ENCODE measurements at regions not wholly inside any gene's neighbourhood (a gene's known extent, or its start where the extent isn't known, plus 50 kb on each side); places are given as distances from the start of the nearest gene placed in this dataset.

DNA sequence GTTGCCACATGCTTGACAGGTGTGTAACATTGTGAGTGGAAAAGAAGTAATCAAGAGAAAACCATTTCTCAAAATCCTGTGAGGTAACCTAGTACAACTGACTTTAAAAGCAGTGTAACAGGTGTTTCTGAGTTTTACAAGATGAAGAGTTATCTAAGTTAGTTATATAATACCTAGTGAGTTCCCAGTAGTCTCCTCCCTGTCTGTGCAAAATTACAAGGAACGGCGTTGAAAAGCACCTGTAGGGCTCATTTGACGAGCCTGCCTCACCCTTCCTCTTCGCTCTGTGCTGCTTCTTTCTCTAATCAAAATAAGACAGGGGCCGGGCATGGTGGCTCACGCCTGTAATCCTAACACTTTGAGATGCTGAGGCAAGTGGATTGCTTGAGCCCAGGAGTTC, 132.9 kb upstream of the SLC30A5 start:
- no peak for ATAC-seq
- Mint-ChIP-seq H3K27ac (no peak overlapping the region), H3K4me1 (no peaks in the 10 kb centered on the region)

DNA sequence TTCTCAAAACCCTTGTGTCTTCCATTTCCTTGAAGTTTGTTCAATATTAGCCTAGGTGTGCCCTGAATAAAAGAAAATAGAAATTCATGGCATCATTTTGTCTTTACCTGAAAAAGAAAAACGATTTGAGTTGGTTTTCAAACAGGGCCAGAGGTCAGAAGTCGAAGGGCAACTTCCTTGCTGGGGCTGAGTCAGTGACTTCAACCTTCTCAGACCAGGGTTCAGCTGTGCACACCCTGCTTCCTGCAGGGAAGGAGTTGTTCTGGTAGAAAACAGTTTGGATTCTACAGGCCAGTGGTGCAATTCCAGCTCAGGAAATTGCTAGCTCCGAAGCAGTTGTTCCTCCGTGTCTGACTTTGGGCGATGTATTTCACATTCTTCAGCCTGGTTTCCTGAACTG, 132.1 kb upstream of the SLC30A5 start:
- peaks cover 5% of the 10 kb centered on the region for H3K27me3 Mint-ChIP-seq
- ATAC-seq (no peak), DNase-seq (no peak)
- no peaks in the 10 kb centered on the region for H3K36me3 Mint-ChIP-seq (ENCODE audit: low read depth)
- H3K4me3 Mint-ChIP-seq, result no peak overlapping the region
- no peaks in the 10 kb centered on the region for H3K4me1 Mint-ChIP-seq
- no peaks in the 10 kb centered on the region for H3K9me3 ChIP-seq (ENCODE audit: control insufficient read depth, low read length, poor library complexity, severe bottlenecking)
- H3K27ac Mint-ChIP-seq, result no peak overlapping the region

More for the DNA sequence above, 132.9 kb upstream of the SLC30A5 start:
- Mint-ChIP-seq H3K4me3 (no peak overlapping the region), H3K36me3 (ENCODE audit: low read depth) (no peaks in the 10 kb centered on the region), H3K27me3 (peaks cover 5% of the 10 kb centered on the region)
- DNase-seq, result no peak
- no peaks in the 10 kb centered on the region for H3K9me3 ChIP-seq (ENCODE audit: control insufficient read depth, low read length, poor library complexity, severe bottlenecking)

DNA sequence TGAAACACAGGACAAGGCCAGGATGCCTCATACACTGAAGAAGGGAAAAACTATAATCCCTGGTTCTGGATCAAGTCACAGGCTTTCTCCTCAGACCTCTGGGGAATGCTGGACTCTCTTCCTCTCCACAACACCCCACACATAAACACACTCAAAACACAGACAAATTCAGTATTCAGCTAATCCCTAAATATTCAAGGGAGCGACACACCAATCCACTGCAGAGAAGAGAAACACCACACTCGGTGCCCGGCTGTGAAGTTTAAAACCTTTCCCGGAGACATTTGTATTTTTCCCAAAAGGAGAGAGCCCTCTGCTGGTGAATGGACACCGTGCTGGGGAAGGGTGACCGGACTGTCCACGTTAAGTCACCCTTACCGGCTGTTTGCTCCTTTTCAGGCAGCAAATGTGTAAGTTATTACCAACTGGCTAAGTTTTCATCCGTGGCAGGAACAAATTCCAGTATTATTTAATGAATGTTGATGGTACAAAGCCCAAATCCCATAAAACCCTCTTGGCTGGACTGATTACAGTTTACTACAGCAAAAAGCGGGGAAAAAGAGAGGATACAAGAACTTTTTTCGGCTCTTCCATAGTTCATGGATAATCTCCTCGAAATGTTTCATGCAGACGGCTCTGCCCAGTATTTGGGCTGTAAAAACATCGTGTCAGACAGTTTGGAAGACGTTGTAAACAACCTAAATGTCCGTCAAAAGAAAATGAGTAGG, 130.9 kb upstream of the SLC30A5 start:
- no peak for DNase-seq
- Mint-ChIP-seq H3K4me1 (no peaks in the 10 kb centered on the region), H3K27ac (no peak overlapping the region), H3K27me3 (no peaks in the 10 kb centered on the region), H3K36me3 (ENCODE audit: low read depth) (no peaks in the 10 kb centered on the region), H3K4me3 (no peak overlapping the region)
- no peak for ATAC-seq
- H3K9me3 ChIP-seq (ENCODE audit: control insufficient read depth, low read length, poor library complexity, severe bottlenecking), result no peaks in the 10 kb centered on the region

DNA sequence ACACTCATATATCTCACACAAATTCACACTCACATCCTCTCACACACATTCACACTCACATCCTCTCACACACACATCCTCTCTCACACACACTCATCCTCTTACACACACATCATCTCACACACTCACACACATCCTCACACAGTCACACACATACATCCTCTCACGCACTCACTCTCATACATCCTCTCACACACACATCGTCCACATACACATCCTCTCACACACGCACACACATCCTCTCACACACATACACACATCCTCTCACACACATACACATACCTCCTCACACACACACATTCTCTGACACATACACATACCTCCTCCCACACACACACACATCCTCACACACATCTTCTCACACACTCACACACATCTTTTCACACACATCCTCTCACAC, 129.1 kb upstream of the SLC30A5 start:
- Mint-ChIP-seq H3K4me1 (no peaks in the 10 kb centered on the region), H3K27me3 (no peaks in the 10 kb centered on the region), H3K4me3 (no peak overlapping the region), H3K36me3 (ENCODE audit: low read depth) (no peaks in the 10 kb centered on the region), H3K27ac (no peak overlapping the region)
- DNase-seq (no peak), ATAC-seq (no peak)
- H3K9me3 ChIP-seq (ENCODE audit: control insufficient read depth, low read length, poor library complexity, severe bottlenecking), result no peaks in the 10 kb centered on the region

DNA sequence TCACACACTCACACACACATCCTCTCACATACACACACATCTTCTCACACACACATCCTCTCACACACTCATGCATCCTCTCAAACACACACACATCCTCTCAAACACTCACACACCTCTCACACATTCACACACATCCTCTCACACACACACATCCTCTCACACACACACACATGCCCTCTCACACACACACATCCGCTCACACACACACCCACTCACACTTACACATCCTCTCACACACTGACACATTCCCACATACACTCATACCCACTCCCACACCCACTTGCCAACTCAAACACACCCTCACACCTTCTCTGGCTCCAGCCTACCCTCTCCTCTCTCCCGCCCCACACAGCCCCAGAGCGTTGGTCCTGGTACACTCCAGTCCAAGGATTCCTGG, 127.9 kb upstream of the SLC30A5 start:
- Mint-ChIP-seq H3K27ac (no peak overlapping the region), H3K36me3 (ENCODE audit: low read depth) (no peaks in the 10 kb centered on the region), H3K4me3 (no peak overlapping the region), H3K27me3 (peaks cover 6% of the 10 kb centered on the region), H3K4me1 (no peaks in the 10 kb centered on the region)
- no peak for DNase-seq
- H3K9me3 ChIP-seq (ENCODE audit: control insufficient read depth, low read length, poor library complexity, severe bottlenecking), result no peaks in the 10 kb centered on the region
- no peak for ATAC-seq

DNA sequence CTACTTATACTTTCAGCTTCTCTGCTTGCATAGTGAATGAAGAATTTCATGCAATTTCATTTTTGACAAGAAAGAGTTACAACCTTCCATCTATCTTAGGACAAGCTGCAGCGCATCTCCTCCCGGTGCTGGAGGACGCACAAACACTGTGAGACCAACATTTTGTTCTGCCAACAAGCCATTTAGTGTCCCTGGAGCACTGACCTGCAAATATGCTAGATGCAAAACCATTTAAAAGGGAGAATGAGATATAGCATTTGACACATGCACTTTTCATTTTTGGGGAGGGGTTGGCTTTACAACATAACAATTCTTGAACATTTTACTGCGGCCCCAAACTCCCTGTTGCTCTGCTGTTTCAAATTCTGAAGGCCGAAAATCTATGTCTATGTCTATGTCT, 127.2 kb upstream of the SLC30A5 start:
- Mint-ChIP-seq H3K4me3 (no peak overlapping the region), H3K27ac (no peak overlapping the region), H3K27me3 (peaks cover 12% of the 10 kb centered on the region), H3K36me3 (ENCODE audit: low read depth) (no peaks in the 10 kb centered on the region), H3K4me1 (peaks cover 2% of the 10 kb centered on the region)
- no peak for ATAC-seq
- H3K9me3 ChIP-seq (ENCODE audit: control insufficient read depth, low read length, poor library complexity, severe bottlenecking), result no peaks in the 10 kb centered on the region
- DNase-seq, result no peak

DNA sequence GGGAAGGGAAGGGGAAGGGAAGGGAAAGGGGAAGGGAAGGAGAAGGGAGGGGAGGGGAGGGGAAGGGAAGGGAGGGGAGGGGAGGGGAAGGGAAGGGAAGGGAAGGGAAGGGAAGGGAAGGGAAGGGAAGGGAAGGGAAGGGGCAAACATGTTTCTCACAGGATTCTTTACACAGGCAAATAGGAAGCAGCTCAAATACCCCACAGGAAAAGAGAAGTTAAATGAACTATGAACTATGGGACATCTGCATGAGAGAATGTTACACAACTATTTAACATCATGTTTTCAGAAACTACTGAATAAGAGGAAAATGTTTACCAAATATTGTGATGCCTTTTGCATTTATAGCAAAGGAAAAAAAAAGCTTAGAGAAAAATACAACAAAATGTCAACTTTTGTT, 125.4 kb upstream of the SLC30A5 start:
- peaks cover 18% of the 10 kb centered on the region for H3K27me3 Mint-ChIP-seq
- H3K4me1 Mint-ChIP-seq, result peaks cover 2% of the 10 kb centered on the region
- DNase-seq (no peak), ATAC-seq (no peak)
- no peak overlapping the region for H3K27ac Mint-ChIP-seq
- H3K36me3 Mint-ChIP-seq (ENCODE audit: low read depth), result no peaks in the 10 kb centered on the region
- H3K4me3 Mint-ChIP-seq, result no peak overlapping the region
- H3K9me3 ChIP-seq (ENCODE audit: control insufficient read depth, low read length, poor library complexity, severe bottlenecking), result no peaks in the 10 kb centered on the region

DNA sequence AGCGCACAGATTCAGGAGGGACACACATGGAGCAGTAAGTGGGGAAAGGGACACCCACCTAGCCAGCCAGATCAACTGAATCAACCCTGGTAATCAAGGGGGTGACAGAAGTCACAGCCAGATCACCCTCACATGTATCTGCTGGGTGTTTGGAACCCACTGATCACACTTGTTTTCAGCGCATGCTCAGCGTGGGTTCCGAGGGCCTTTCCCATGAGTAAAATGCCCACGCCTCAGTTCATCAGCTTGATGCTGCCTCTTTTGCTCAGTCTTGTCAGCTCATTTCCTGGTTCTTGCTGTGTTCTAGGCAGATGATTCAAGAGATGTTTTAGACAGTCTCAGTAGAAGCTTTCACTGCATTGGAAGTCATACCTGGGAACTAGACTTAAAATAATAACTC, 123.2 kb upstream of the SLC30A5 start:
- H3K4me1 Mint-ChIP-seq, result peaks cover 2% of the 10 kb centered on the region
- H3K4me3 Mint-ChIP-seq, result no peak overlapping the region

DNA sequence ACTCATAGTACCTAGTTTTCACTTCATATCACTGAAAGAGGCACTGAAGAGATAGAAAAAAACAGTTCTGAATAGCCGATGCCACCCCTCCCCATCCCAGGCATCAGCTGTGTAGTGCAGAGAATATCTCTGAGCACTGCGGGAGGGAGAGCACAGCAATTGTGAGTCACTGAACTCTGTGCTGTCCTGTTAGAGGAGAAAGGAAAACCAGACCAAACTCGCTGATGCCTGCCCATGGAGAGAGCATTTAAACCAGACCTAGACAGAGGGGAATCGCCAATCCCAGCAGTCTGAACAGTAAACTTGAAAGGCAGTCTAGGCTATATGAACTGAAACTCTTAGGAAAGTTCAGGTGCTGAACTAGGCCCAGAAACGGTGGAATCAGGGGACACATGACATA, 120.1 kb upstream of the SLC30A5 start:
- Mint-ChIP-seq H3K4me1 (peaks cover 2% of the 10 kb centered on the region), H3K27me3 (peaks cover 18% of the 10 kb centered on the region), H3K36me3 (ENCODE audit: low read depth) (peaks cover 2% of the 10 kb centered on the region), H3K27ac (no peak overlapping the region), H3K4me3 (no peak overlapping the region)
- H3K9me3 ChIP-seq (ENCODE audit: control insufficient read depth, low read length, poor library complexity, severe bottlenecking), result peaks cover 2% of the 10 kb centered on the region
- DNase-seq (no peak), ATAC-seq (no peak)

More for the DNA sequence above, 123.2 kb upstream of the SLC30A5 start:
- Mint-ChIP-seq H3K27me3 (peaks cover 18% of the 10 kb centered on the region), H3K27ac (no peak overlapping the region), H3K36me3 (ENCODE audit: low read depth) (no peaks in the 10 kb centered on the region)
- ATAC-seq, result no peak
- peaks cover 2% of the 10 kb centered on the region for H3K9me3 ChIP-seq (ENCODE audit: control insufficient read depth, low read length, poor library complexity, severe bottlenecking)
- no peak for DNase-seq

DNA sequence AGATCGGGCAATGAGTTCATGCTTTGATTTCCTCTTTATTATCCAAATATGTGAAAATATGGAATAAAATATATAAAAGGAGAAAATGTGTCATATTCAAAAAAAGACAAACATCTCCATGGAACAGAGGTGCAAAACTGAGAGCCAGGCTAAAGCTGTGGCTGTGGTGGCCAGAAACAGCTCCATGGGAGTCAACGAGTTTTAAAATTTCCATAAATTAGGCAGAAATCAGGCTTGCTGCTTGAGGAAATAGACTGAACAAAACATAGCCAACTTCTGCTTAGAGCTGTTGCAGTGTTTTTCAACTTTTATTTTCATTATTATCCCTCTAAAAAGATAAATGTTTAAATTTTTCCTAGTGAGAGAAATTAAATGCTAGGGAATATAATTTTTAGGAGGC, 110.8 kb upstream of the SLC30A5 start:
- H3K27ac Mint-ChIP-seq, result no peak overlapping the region
- H3K4me1 Mint-ChIP-seq, result no peaks in the 10 kb centered on the region
- ATAC-seq (no peak), DNase-seq (no peak)
- H3K36me3 Mint-ChIP-seq (ENCODE audit: low read depth), result peaks cover 2% of the 10 kb centered on the region
- H3K4me3 Mint-ChIP-seq, result no peak overlapping the region
- H3K9me3 ChIP-seq (ENCODE audit: control insufficient read depth, low read length, poor library complexity, severe bottlenecking), result no peaks in the 10 kb centered on the region
- H3K27me3 Mint-ChIP-seq, result peaks cover 10% of the 10 kb centered on the region

DNA sequence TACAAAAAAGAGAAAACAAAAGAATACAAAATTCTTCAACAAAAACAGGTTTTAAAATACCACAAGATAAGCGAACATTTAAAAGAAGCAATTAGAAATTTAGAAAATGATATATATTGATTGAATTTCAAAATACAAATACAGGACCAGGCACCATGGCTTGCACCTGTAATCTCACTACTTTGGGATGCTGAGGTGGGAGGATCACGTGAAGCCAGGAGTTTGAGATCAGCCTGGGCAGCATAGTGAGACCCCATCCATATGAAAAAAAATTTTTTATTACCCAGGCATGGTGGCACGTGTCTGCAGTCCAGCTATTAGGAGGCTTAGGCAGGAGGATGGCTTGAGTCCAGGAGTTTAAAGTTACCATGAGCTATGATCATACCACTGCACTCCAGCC, 109.9 kb upstream of the SLC30A5 start:
- H3K36me3 Mint-ChIP-seq (ENCODE audit: low read depth), result no peaks in the 10 kb centered on the region
- H3K4me3 Mint-ChIP-seq, result no peak overlapping the region
- ATAC-seq (no peak), DNase-seq (no peak)
- H3K27me3 Mint-ChIP-seq, result peaks cover 10% of the 10 kb centered on the region
- no peak overlapping the region for H3K27ac Mint-ChIP-seq
- no peaks in the 10 kb centered on the region for H3K9me3 ChIP-seq (ENCODE audit: control insufficient read depth, low read length, poor library complexity, severe bottlenecking)
- no peaks in the 10 kb centered on the region for H3K4me1 Mint-ChIP-seq

DNA sequence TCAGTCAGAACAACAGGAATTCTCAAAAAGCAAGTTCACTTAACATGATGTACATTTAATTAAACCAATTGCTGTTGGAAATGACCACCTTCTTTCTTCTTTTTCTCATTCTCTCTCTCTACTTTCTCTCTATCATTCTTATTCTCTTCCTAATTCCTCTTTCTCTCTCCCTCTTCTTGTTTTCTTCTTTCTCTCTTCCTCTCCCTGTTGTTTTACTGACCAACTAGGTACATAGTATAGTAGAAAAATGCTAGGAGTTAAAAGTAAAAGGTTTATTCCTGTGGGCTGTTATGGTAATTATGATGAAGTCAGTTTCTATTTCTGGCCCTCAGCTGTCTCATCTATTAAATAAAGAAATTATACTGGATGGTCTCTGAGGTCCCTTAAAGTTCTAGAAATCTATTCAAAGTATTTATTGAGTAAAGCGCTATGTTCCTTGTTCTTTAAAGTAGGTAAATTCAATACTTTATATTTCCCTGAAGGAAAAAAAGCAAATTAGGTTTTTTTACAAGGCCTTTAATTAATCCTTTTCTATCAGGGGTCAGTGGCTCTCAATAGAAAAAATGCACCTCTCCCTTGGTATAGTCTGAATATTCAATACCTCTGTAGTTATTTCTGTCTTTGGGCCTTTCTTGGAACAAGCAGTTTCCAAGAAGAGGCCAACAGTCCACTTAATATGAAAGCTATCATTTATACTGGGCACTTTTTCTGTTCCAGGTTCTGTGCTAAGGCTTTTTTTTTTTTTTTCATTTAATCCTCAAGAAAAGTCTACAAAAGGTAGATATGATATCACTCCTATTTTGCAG, 102.3 kb upstream of the SLC30A5 start:
- DNase-seq (no peak), ATAC-seq (no peak)
- Mint-ChIP-seq H3K27ac (no peak overlapping the region), H3K4me3 (no peak overlapping the region), H3K27me3 (peaks cover 11% of the 10 kb centered on the region), H3K4me1 (peaks cover 6% of the 10 kb centered on the region), H3K36me3 (ENCODE audit: low read depth) (peaks cover 7% of the 10 kb centered on the region)
- H3K9me3 ChIP-seq (ENCODE audit: control insufficient read depth, low read length, poor library complexity, severe bottlenecking), result no peaks in the 10 kb centered on the region

DNA sequence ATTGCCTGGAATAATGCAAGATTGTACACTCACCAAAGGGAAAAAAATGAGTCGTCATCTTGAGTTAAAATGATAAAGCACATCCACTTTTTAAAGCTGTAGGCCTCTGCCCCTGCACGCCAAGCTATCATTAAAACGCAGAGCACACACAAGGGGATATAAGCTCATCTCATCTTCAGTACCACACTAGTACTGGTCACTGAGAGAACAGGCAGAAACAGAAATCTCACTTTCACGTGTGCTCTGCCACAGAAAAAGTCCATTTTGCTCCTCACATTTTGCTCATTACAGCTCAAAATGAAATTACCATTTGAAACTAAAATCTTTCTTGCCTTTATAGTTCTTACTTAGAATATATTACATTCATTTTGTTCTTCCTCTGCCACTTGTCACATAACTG, 99.2 kb upstream of the SLC30A5 start:
- peaks cover 6% of the 10 kb centered on the region for H3K4me1 Mint-ChIP-seq
- no peak overlapping the region for H3K4me3 Mint-ChIP-seq
- no peak overlapping the region for H3K27ac Mint-ChIP-seq
- peaks cover 30% of the 10 kb centered on the region for H3K27me3 Mint-ChIP-seq
- ATAC-seq, result no peak
- H3K36me3 Mint-ChIP-seq (ENCODE audit: low read depth), result peaks cover 7% of the 10 kb centered on the region
- no peaks in the 10 kb centered on the region for H3K9me3 ChIP-seq (ENCODE audit: control insufficient read depth, low read length, poor library complexity, severe bottlenecking)
- DNase-seq, result no peak
